SK-N-SH (cell line): ENCODE measurements at regions not wholly inside any gene's neighbourhood (a gene's known extent, or its start where the extent isn't known, plus 50 kb on each side); places are given as distances from the start of the nearest gene placed in this dataset.

ENCODE experiments used
- CTCF ChIA-PET: fragments of 300-600, 350-600 bp; formaldehyde crosslinking; extraction: SDS; loops from one replicate; lab custom pipeline; 2021; lab: Yijun Ruan, JAX
- POLR2A ChIA-PET: fragments of 350-600 bp; sonication (Branson Sonifier 250); formaldehyde crosslinking; extraction: SDS; loops from one replicate; lab custom pipeline; 2020; ENCODE audit warnings: antibody characterized with exemption, inconsistent platforms; lab: Yijun Ruan, JAX
- DNase-seq: peaks from one replicate; pipeline ENCODE4 v3.0.0; 2012
- H2AFZ ChIP-seq: fragments of 200-600 bp; sonication (generic); 2 replicates; pipeline ENCODE4 v1.8.1; 2016; ENCODE audit warnings: antibody characterized with exemption, mild to moderate bottlenecking, low read depth
- H3F3A ChIP-seq: fragments of 200-600 bp; sonication (generic); replicated peaks from 2 replicates; pipeline ENCODE3; 2016; ENCODE audit warnings: antibody characterized with exemption, mild to moderate bottlenecking; ENCODE audit not compliant: insufficient read depth
- H3K27ac ChIP-seq, 2 experiments: fragments of 200-500 bp in 1 of 2; fragments of 200-600 bp in 1 of 2; sonication (Bioruptor generic) in 1 of 2; sonication (generic), shearing (Covaris generic) in 1 of 2; 2 replicates each; pipeline versions ENCODE4 v1.5.1 to v1.6.1; 2014 to 2016; ENCODE audit warnings: low read depth in 2 of 2, inconsistent platforms in 1 of 2, low read length in 1 of 2, mild to moderate bottlenecking in 1 of 2, mixed read lengths in 1 of 2
- H3K27me3 ChIP-seq: fragments of 200-600 bp; sonication (generic), shearing (Covaris generic); 2 replicates; pipeline ENCODE4 v1.6.1; 2016; ENCODE audit warnings: mixed run types; ENCODE audit not compliant: insufficient read depth
- H3K36me3 ChIP-seq, 2 experiments: fragments of 200-500 bp in 1 of 2; fragments of 200-600 bp in 1 of 2; sonication (Bioruptor generic) in 1 of 2; sonication (generic) in 1 of 2; replicated peaks in 1 of 2; 2 replicates each; pipeline versions ENCODE3 to v1.5.1; 2014 to 2016; ENCODE audit warnings: low read length in 1 of 2, mild to moderate bottlenecking in 1 of 2; ENCODE audit not compliant: insufficient read depth in 2 of 2, control insufficient read depth in 1 of 2
- H3K4me1 ChIP-seq, 2 experiments: fragments of 200-500 bp in 1 of 2; fragments of 200-600 bp in 1 of 2; sonication (Bioruptor generic) in 1 of 2; sonication (generic), shearing (Covaris generic) in 1 of 2; 2 replicates each; pipeline versions ENCODE4 v1.5.1 to v1.6.1; 2014 to 2016; ENCODE audit warnings: low read depth in 1 of 2, low read length in 1 of 2, mixed run types in 1 of 2; ENCODE audit not compliant: insufficient read depth in 2 of 2, control insufficient read depth in 1 of 2
- H3K4me2 ChIP-seq: fragments of 200-600 bp; sonication (generic), shearing (Covaris generic); 2 replicates; pipeline ENCODE4 v1.6.1; 2017; ENCODE audit warnings: mixed run types
- H3K4me3 ChIP-seq, 2 experiments: fragments of 200-500 bp in 1 of 2; fragments of 200-600 bp in 1 of 2; sonication (Bioruptor generic) in 1 of 2; sonication (generic), shearing (Covaris generic) in 1 of 2; 2 replicates each; pipeline versions ENCODE4 v1.5.1 to v1.8.1; 2014 to 2016; ENCODE audit warnings: low read depth in 2 of 2, inconsistent platforms in 1 of 2, low read length in 1 of 2, mild to moderate bottlenecking in 1 of 2, mixed read lengths in 1 of 2, moderate library complexity in 1 of 2
- H3K79me2 ChIP-seq: fragments of 200-600 bp; sonication (generic); 2 replicates; pipeline ENCODE4 v1.8.1; 2017; ENCODE audit warnings: mild to moderate bottlenecking; ENCODE audit not compliant: insufficient read depth
- H3K9ac ChIP-seq: fragments of 200-600 bp; sonication (generic); 2 replicates; pipeline ENCODE4 v1.6.1; 2017; ENCODE audit warnings: mixed run types
- H3K9me2 ChIP-seq: fragments of 200-600 bp; sonication (generic); 2 replicates; pipeline ENCODE4 v1.6.1; 2017; ENCODE audit warnings: mixed run types
- H3K9me3 ChIP-seq: fragments of 200-600 bp; sonication (generic); 2 replicates; pipeline ENCODE4 v1.6.1; 2017; ENCODE audit warnings: mixed run types, mild to moderate bottlenecking, moderate library complexity
- H4K20me1 ChIP-seq: fragments of 200-600 bp; sonication (generic); 2 replicates; pipeline ENCODE4 v1.6.1; 2017; ENCODE audit warnings: mild to moderate bottlenecking, mixed run types; ENCODE audit not compliant: insufficient read depth
- ELF1 ChIP-seq: IDR thresholded peaks from 2 replicates; pipeline ENCODE4 v1.4.0; 2012
- EZH2phosphoT487 ChIP-seq: fragments of 200-600 bp; sonication (generic); IDR thresholded peaks from 2 replicates; pipeline ENCODE4 v1.6.1; 2017; ENCODE audit warnings: low read depth, mixed run types, mild to moderate bottlenecking, antibody characterized with exemption, moderate library complexity, borderline replicate concordance
- FOSL2 ChIP-seq: IDR thresholded peaks from 2 replicates; pipeline ENCODE4 v1.4.0; 2012; ENCODE audit warnings: low read depth, mild to moderate bottlenecking, moderate library complexity, borderline replicate concordance
- FOXJ3 ChIP-seq: sonication (generic); formaldehyde crosslinking; IDR thresholded peaks from 2 replicates; pipeline ENCODE4 v1.5.1; 2020; ENCODE audit warnings: mild to moderate bottlenecking, missing genetic modification reagents
- GABPA ChIP-seq: IDR thresholded peaks from 2 replicates; pipeline ENCODE4 v1.4.0; 2012; ENCODE audit warnings: low read depth, mild to moderate bottlenecking
- GATA2 ChIP-seq: sonication (generic); formaldehyde crosslinking; IDR thresholded peaks from 2 replicates; pipeline ENCODE4 v1.5.0; 2020; ENCODE audit warnings: mild to moderate bottlenecking, missing genetic modification reagents
- IRF3 ChIP-seq: fragments of 150-350 bp; IDR thresholded peaks from 2 replicates; pipeline ENCODE4 v1.6.1; 2016; ENCODE audit warnings: mild to moderate bottlenecking, low read depth, low read length
- MAX ChIP-seq: IDR thresholded peaks from 2 replicates; pipeline ENCODE4 v1.4.0; 2012; ENCODE audit warnings: low read depth
- MEF2A ChIP-seq: IDR thresholded peaks from 2 replicates; pipeline ENCODE4 v1.4.0; 2012; ENCODE audit warnings: low read depth, borderline replicate concordance
- MXI1 ChIP-seq: IDR thresholded peaks from 2 replicates; pipeline ENCODE4 v1.6.1; 2012; ENCODE audit warnings: mild to moderate bottlenecking, low read depth, low read length, improper control_type of control experiment
- NFIC ChIP-seq: IDR thresholded peaks from 2 replicates; pipeline ENCODE4 v1.4.0; 2012; ENCODE audit warnings: borderline replicate concordance
- POLR2AphosphoS5 ChIP-seq: IDR thresholded peaks from 2 replicates; pipeline ENCODE4 v1.6.1; 2012; ENCODE audit warnings: low read depth, low read length
- RCOR1 ChIP-seq: fragments of 150-350 bp; IDR thresholded peaks from 2 replicates; pipeline ENCODE4 v1.6.1; 2017; ENCODE audit warnings: antibody characterized with exemption, low read length
- RXRA ChIP-seq: IDR thresholded peaks from 2 replicates; pipeline ENCODE4 v1.4.0; 2012; ENCODE audit warnings: low read depth, mild to moderate bottlenecking, borderline replicate concordance
- SIN3A ChIP-seq: IDR thresholded peaks from 2 replicates; pipeline ENCODE4 v1.6.1; 2012; ENCODE audit warnings: low read depth, mild to moderate bottlenecking, low read length, moderate library complexity, borderline replicate concordance
- TCF12 ChIP-seq: IDR thresholded peaks from 2 replicates; pipeline ENCODE4 v1.4.0; 2012
- USF1 ChIP-seq: IDR thresholded peaks from 2 replicates; pipeline ENCODE4 v1.4.0; 2012; ENCODE audit warnings: low read depth, borderline replicate concordance
- WGBS: methylation state at CpG from one replicate; pipeline ENCODE4 v1.1.6; 2017; ENCODE audit warnings: low lambda C conversion rate; 5-methylcytosine and 5-hydroxymethylcytosine counted together

- Histone ChIP-seq H4K20me1 (no peaks in the 10 kb centered on the region), H3K4me3 (no peak overlapping the region), H3K4me1 (no peaks in the 10 kb centered on the region), H3F3A (no peaks in the 10 kb centered on the region), H3K36me3 (no peaks in the 10 kb centered on the region), H3K9ac (no peak overlapping the region), H2AFZ (no peak overlapping the region), H3K79me2 (no peaks in the 10 kb centered on the region), H3K4me2 (no peak overlapping the region), H3K27me3 (no peaks in the 10 kb centered on the region), H3K9me2 (no peaks in the 10 kb centered on the region), H3K27ac (no peak overlapping the region), H3K9me3 (no peaks in the 10 kb centered on the region)
- ChIA-PET CTCF (interaction anchor here (1.5 kb wide), 1 partner anchor 236 kb away, joined by 4 read pairs; no protein-coding TSS in a partner anchor), POLR2A (no interaction called here)
- no peak for TF ChIP-seq RXRA
- 20% methylated on average over 7 of the region's 7 CpGs for WGBS
- no peak for DNase-seq
These were observed 353.8 kb downstream of the AACS start for GRCh38 chr12:125418902-125419564.

- Histone ChIP-seq H3K4me3 (no peak overlapping the region), H3K9me2 (no peaks in the 10 kb centered on the region), H3K9ac (no peak overlapping the region), H2AFZ (no peak overlapping the region), H3K36me3 (no peaks in the 10 kb centered on the region), H3K4me1 (no peaks in the 10 kb centered on the region), H3K27me3 (no peaks in the 10 kb centered on the region), H4K20me1 (no peaks in the 10 kb centered on the region), H3K27ac (no peak overlapping the region), H3K4me2 (no peak overlapping the region), H3K79me2 (no peaks in the 10 kb centered on the region), H3K9me3 (no peaks in the 10 kb centered on the region), H3F3A (no peaks in the 10 kb centered on the region)
- WGBS, result 6% methylated on average over 3 of the region's 3 CpGs
- TF ChIP-seq MAX (no peak), IRF3 (no peak), GATA2 (CRISPR knock-in tag) (no peak), POLR2AphosphoS5 (no peak), FOXJ3 (no peak), RXRA (no peak), RCOR1 (no peak), GABPA (no peak), MXI1 (no peak), SIN3A (no peak), EZH2phosphoT487 (no peak), FOSL2 (no peak), MEF2A (no peak), NFIC (no peak), TCF12 (no peak), ELF1 (no peak), USF1 (no peak)
- ChIA-PET CTCF (no interaction called here), POLR2A (no interaction called here)
- no peak for DNase-seq
These were observed 359.7 kb downstream of the AACS start for GRCh38 chr12:125424909-125425308.
